ENCODE measurements at regions not wholly inside any gene's neighbourhood (a gene's known extent, or its start where the extent isn't known, plus 50 kb on each side); places are given as distances from the start of the nearest gene placed in this dataset.
"Not testable (repeated sequence)": the region's sequence is repeated elsewhere in the genome, so short reads cannot be mapped to it uniquely, and the experiment has no call there.

DNA sequence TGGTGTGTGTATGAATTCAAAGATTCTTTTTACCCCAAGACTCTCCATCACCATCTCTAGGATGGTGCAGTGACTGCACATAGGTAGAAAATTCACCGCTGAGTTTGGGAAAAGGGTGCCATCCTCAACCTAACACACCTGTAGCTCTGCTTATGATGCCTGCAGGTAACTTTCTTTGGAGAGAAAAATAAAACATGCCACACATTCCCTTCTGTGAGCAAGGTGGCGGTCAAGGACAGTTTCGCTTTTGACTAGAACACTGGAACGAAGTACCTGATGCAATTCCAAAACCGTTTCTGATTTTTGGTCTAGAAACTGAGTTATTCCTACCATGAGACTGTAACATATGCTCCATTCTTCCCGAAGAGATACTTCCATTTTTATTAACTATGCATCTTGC lies 205.6 kb downstream of the FGFR2 start:
- H3K27ac ChIP-seq: no peak overlapping the region
- intact Hi-C loops (cut with DNase I): no loop called here
- H3K4me1 ChIP-seq: no peaks in the 10 kb centered on the region
- no peaks in the 10 kb centered on the region for H3K9me3 ChIP-seq
- H3K27me3 ChIP-seq: no peaks in the 10 kb centered on the region
- WGBS, 2 donors: 57 to 71% methylated on average over 6 of the region's 6 CpGs
- H3K4me3 ChIP-seq: no peak overlapping the region
- TF ChIP-seq CTCF (IDR thresholded peaks at IDR 0.05) (peak in 1 of 6 experiments; percentile 4), POLR2A (IDR thresholded peaks at IDR 0.05) (no peak)
- no peaks in the 10 kb centered on the region for H3K36me3 ChIP-seq
- DNase-seq: no peak

DNA sequence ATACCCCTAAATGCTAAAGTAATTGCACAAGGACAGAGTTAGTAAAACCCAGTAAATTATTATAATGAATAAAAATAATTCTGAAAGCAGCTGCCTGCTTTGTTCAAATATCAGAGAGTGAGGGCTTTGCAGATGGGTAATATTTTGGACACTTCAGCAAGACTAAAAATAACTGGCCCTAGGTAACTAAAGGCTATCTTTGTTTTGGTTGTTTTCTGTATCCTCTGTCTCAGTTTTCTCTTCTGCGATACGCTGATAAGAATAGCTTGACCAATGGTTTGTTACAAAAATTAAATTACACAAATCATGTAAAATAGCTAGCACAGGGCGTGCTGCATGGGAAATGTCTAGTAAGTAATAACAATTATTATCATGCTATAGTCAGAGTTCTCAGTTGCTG lies 204.7 kb downstream of the FGFR2 start:
- Histone ChIP-seq H3K27ac (no peak overlapping the region), H3K9me3 (no peaks in the 10 kb centered on the region), H3K36me3 (no peaks in the 10 kb centered on the region), H3K4me3 (no peak overlapping the region), H3K27me3 (no peaks in the 10 kb centered on the region), H3K4me1 (no peaks in the 10 kb centered on the region)
- WGBS, 2 donors: 76 to 81% methylated on average over 3 of the region's 3 CpGs
- TF ChIP-seq POLR2A (IDR thresholded peaks at IDR 0.05): no peak
- intact Hi-C loops (cut with DNase I): no loop called here
- no peak for DNase-seq

DNA sequence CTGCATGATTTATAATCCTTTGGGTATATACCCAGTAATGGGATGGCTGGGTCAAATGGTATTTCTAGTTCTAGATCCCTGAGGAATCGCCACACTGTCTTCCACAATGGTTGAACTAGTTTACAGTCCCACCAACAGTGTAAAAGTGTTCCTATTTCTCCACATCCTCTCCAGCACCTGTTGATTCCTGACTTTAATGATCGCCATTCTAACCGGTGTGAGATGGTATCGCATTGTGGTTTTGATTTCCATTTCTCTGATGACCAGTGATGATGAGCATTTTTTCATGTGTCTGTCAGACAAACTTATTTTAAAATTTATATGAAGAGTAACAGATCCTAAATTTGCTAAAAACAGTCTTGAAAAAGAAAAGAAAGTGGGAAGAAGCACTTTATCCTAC lies 197.7 kb downstream of the FGFR2 start:
- 92 to 98% methylated on average over 4 of the region's 4 CpGs for WGBS, 2 donors

GRCh38 chr10:121403527-121403926 lies 194.7 kb downstream of the FGFR2 start:
- Histone ChIP-seq H3K4me1 (peaks cover 0 to 18% (median 3%) of the 10 kb centered on the region in 3 donors), H3K27me3 (no peaks in the 10 kb centered on the region), H3K4me3 (no peak overlapping the region), H3K27ac (no peak overlapping the region), H3K9me3 (no peaks in the 10 kb centered on the region), H3K36me3 (no peaks in the 10 kb centered on the region)
- 83 to 91% methylated on average over 5 of the region's 5 CpGs for WGBS, 2 donors
- no peak for DNase-seq
- intact Hi-C loops (cut with DNase I): no loop called here
- TF ChIP-seq CTCF (IDR thresholded peaks at IDR 0.05) (no peak), POLR2A (IDR thresholded peaks at IDR 0.05) (no peak)

More for the DNA sequence above, 197.7 kb downstream of the FGFR2 start:
- H3K27me3 ChIP-seq; H3K4me1 ChIP-seq; H3K36me3 ChIP-seq; H3K27ac ChIP-seq; H3K9me3 ChIP-seq; H3K4me3 ChIP-seq; intact Hi-C loops (cut with DNase I); DNase-seq: not testable (repeated sequence)

DNA sequence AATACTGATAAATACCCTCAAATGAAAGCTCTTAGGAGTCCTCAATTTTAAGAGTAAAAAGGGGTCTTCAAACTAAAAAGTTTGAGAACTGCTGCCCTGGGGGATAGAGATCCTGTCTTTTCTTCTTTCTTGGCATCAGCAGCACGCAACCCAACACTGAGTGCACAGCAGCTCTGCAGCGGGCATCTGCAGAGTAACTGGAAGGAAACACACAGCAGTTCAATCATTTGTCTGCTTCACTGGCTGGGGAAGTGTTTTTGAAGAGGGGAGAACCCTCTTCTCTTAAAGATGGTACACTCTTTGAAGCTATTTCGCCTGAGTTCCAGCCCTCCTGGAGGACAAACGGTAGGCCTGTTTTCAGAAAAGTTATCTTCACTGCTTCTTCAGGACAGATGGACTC lies 193.6 kb downstream of the FGFR2 start:
- no peaks in the 10 kb centered on the region for H3K36me3 ChIP-seq
- no peaks in the 10 kb centered on the region for H3K27me3 ChIP-seq
- no peak overlapping the region for H3K27ac ChIP-seq
- H3K9me3 ChIP-seq: no peaks in the 10 kb centered on the region
- H3K4me3 ChIP-seq: no peak overlapping the region
- intact Hi-C loops (cut with DNase I): no loop called here
- no peak for DNase-seq
- TF ChIP-seq POLR2A (IDR thresholded peaks at IDR 0.05): no peak
- no peak for TF ChIP-seq CTCF (IDR thresholded peaks at IDR 0.05)
- peaks cover 0 to 18% (median 3%) of the 10 kb centered on the region in 3 donors for H3K4me1 ChIP-seq
- 82 to 98% methylated on average over 4 of the region's 4 CpGs for WGBS, 2 donors

- H3K27ac ChIP-seq: no peak overlapping the region
- H3K9me3 ChIP-seq: no peaks in the 10 kb centered on the region
- no peaks in the 10 kb centered on the region for H3K36me3 ChIP-seq
- no peaks in the 10 kb centered on the region for H3K27me3 ChIP-seq
- DNase-seq: no peak
- H3K4me1 ChIP-seq: peaks cover 0 to 18% (median 3%) of the 10 kb centered on the region in 3 donors
- no peak overlapping the region for H3K4me3 ChIP-seq
- 78 to 92% methylated on average over 1 to 2 of the region's 3 CpGs for WGBS, 2 donors
- no peak for TF ChIP-seq CTCF (IDR thresholded peaks at IDR 0.05)
- intact Hi-C loops (cut with DNase I): no loop called here
Observed at GRCh38 chr10:121405096-121405495, 193.1 kb downstream of the FGFR2 start.
